Type B pancreatic cell (in vitro differentiated cells): ENCODE measurements at regions not wholly inside any gene's neighbourhood (a gene's known extent, or its start where the extent isn't known, plus 50 kb on each side); places are given as distances from the start of the nearest gene placed in this dataset.

ENCODE experiments used
- DNase-seq: peaks from one replicate; pipeline ENCODE4 v3.0.0; 2021; ENCODE audit warnings: mixed read lengths; ENCODE audit not compliant: unreplicated experiment; ENCODE audit errors: extremely low spot score
- H3K27ac Mint-ChIP-seq: 2 replicates; pipeline ENCODE4 v1.8.0; 2021; ENCODE audit warnings: mild to moderate bottlenecking, mixed read lengths
- H3K27me3 Mint-ChIP-seq: 2 replicates; pipeline ENCODE4 v1.8.0; 2021; ENCODE audit warnings: mixed read lengths
- H3K36me3 Mint-ChIP-seq: 2 replicates; pipeline ENCODE4 v1.8.0; 2021; ENCODE audit warnings: mixed read lengths
- H3K4me1 Mint-ChIP-seq: one replicate; pipeline ENCODE4 v1.8.0; 2021; ENCODE audit warnings: mixed read lengths; ENCODE audit not compliant: unreplicated experiment
- H3K4me3 Mint-ChIP-seq: 2 replicates; pipeline ENCODE4 v1.8.0; 2021; ENCODE audit warnings: mild to moderate bottlenecking, mixed read lengths
- H3K9me3 Mint-ChIP-seq: 2 replicates; pipeline ENCODE4 v1.8.0; 2021; ENCODE audit warnings: mixed read lengths
- TF ChIP-seq, protein P1 (sequence below): fragments of 200-600 bp; sonication (generic); conservative IDR thresholded peaks from 2 replicates; pipeline ENCODE4 v1.5.0; 2021; ENCODE audit warnings: antibody characterized with exemption, mild to moderate bottlenecking

DNA sequence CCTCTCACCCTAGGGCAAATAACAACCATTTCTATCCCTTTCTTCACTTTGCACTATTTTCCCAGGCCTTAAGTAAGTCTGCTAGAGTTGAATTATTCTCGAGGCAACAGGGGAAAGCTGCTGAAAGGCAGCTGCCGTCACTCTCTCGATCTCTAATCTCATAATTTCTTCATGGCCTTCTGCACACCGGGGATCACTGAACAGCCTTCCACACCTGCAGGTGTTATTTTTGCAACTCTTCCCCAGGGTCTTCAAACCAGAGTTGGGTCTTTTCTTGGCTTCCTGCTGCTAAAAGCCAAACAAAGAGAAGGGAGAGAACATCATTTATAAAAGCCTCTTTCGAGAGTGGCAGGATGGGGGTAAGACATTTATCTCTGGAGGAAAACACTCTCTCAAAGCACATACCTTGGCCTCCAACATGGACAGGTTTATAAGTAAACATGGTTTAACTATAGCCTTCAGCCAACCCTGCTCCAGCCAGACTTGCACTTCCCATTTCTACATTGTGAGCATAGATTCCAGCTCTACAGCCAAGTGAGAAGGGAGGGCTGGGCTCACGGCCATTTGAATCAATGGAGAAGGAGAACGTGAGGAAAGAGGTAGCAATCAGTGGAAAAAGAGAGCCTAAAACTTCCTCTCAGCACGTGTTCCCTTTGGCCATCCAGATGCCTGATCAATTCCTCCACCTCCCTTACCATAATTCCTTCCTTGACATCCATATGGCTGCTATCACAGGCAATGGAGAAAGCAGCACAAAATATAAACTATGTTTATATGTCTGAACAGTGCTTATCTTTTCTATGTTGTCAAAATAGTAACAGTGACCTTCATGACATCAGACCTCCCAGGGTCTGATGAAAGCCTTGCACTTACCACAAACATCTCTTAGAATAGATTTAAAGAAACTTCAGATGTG is 464.9 kb downstream of the TLE1 start:
- H3K27ac Mint-ChIP-seq = no peak overlapping the region
- TF ChIP-seq, protein P1, sequence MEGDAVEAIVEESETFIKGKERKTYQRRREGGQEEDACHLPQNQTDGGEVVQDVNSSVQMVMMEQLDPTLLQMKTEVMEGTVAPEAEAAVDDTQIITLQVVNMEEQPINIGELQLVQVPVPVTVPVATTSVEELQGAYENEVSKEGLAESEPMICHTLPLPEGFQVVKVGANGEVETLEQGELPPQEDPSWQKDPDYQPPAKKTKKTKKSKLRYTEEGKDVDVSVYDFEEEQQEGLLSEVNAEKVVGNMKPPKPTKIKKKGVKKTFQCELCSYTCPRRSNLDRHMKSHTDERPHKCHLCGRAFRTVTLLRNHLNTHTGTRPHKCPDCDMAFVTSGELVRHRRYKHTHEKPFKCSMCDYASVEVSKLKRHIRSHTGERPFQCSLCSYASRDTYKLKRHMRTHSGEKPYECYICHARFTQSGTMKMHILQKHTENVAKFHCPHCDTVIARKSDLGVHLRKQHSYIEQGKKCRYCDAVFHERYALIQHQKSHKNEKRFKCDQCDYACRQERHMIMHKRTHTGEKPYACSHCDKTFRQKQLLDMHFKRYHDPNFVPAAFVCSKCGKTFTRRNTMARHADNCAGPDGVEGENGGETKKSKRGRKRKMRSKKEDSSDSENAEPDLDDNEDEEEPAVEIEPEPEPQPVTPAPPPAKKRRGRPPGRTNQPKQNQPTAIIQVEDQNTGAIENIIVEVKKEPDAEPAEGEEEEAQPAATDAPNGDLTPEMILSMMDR = no peak
- no peaks in the 10 kb centered on the region for H3K27me3 Mint-ChIP-seq
- H3K36me3 Mint-ChIP-seq = no peaks in the 10 kb centered on the region
- no peaks in the 10 kb centered on the region for H3K9me3 Mint-ChIP-seq
- peaks cover 16% of the 10 kb centered on the region for H3K4me1 Mint-ChIP-seq
- DNase-seq = no peak
- H3K4me3 Mint-ChIP-seq = no peak overlapping the region

DNA sequence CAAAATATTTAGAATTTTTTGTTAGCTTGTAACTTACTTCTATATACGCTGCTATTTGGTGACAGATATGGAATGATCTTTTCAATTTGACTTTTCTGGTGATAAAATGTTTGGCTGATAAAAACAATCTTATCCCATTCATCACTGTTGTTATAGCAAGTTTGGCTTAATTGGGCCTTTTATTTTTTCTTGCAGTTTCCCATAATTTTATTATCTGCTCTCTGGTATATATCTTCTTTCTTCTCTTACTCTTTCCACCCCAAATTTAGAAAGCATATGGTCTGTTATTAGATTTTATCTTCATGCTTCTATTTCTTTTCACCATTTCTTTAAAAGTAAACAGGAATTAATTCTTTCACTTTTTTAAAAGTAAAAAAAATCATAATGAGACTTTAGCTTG is 474.4 kb downstream of the TLE1 start:
- H3K27me3 Mint-ChIP-seq = no peaks in the 10 kb centered on the region
- TF ChIP-seq, protein P1 = no peak
- H3K4me3 Mint-ChIP-seq = no peak overlapping the region
- no peak for DNase-seq
- peaks cover 7% of the 10 kb centered on the region for H3K9me3 Mint-ChIP-seq
- peaks cover 5% of the 10 kb centered on the region for H3K4me1 Mint-ChIP-seq
- H3K27ac Mint-ChIP-seq = no peak overlapping the region
- no peaks in the 10 kb centered on the region for H3K36me3 Mint-ChIP-seq

DNA sequence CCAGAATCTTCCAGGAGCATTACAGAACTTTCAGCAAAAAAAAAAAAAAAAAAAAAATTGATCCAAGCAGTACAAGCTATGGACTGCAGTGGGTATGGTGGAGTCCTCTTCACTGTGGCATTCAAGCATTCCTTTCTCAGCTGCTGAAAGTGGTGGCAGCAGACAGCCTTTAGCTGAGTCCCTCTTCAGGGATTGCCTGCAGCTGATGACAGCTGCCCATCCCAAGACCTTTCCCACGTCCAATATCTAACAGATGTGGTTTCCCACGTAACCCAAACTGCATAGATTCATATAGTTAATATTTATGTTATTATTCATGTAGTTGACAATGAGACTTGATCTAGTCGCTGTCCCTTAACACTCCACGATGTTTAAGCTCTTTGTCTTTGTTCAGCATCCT is 475.9 kb downstream of the TLE1 start:
- TF ChIP-seq, protein P1 = no peak
- DNase-seq = no peak
- H3K9me3 Mint-ChIP-seq = peaks cover 7% of the 10 kb centered on the region
- H3K4me3 Mint-ChIP-seq = no peak overlapping the region
- peaks cover 5% of the 10 kb centered on the region for H3K4me1 Mint-ChIP-seq
- H3K27me3 Mint-ChIP-seq = no peaks in the 10 kb centered on the region
- no peak overlapping the region for H3K27ac Mint-ChIP-seq
- H3K36me3 Mint-ChIP-seq = no peaks in the 10 kb centered on the region

DNA sequence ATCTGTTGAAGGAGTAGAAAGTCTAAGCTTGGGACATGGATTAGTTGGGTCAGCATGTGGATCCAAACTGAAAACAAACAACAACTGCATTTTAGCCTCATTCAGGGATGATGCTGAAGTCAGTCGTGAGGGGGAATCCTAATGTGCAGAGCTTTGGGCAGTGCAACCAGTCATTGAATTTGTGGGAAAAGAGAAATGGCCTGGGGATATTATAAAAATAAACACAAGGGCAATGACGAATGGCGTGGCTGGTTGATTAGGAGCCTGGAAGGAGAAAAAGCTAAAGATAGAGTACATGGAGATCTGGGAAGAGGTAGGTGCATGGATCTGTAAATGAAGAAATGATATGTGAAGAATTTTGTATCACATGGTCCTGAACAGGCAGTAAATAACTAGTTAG is 477.6 kb downstream of the TLE1 start:
- TF ChIP-seq, protein P1 = no peak
- no peak overlapping the region for H3K4me3 Mint-ChIP-seq
- no peaks in the 10 kb centered on the region for H3K27me3 Mint-ChIP-seq
- no peaks in the 10 kb centered on the region for H3K36me3 Mint-ChIP-seq
- no peak overlapping the region for H3K27ac Mint-ChIP-seq
- DNase-seq = no peak
- H3K9me3 Mint-ChIP-seq = peaks cover 4% of the 10 kb centered on the region
- peaks cover 5% of the 10 kb centered on the region for H3K4me1 Mint-ChIP-seq

DNA sequence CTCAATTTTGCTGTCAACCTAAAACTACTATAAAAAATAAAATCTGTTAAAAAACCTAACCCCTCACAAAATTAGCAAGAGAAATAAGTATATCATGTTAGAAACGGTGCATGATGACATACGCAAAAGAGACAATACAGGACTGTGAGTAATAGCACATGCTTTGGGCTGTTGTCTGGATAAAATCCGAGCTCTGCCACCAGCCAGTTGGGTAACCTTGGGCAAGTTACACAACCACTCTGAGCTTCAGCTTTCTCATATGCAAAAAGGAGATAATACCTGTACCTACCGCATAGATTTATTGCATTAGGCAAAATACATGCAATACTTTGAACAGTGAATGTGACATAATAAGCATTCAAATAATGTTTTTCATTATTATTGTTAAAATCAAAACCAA is 481.7 kb downstream of the TLE1 start:
- Mint-ChIP-seq H3K4me1 (peaks cover 5% of the 10 kb centered on the region), H3K4me3 (no peak overlapping the region), H3K27ac (no peak overlapping the region), H3K9me3 (no peaks in the 10 kb centered on the region), H3K36me3 (no peaks in the 10 kb centered on the region), H3K27me3 (no peaks in the 10 kb centered on the region)
- TF ChIP-seq, protein P1 = no peak
- no peak for DNase-seq
